Thymus (tissue), 11 donors: ENCODE measurements at regions not wholly inside any gene's neighbourhood (a gene's known extent, or its start where the extent isn't known, plus 50 kb on each side); places are given as distances from the start of the nearest gene placed in this dataset.

Experiments
- DNase-seq, 9 donors: peaks; one replicate each; pipeline ENCODE4 v3.0.0-alpha.2; 2013; ENCODE audit warnings: low spot score in 9 of 9, low read depth in 6 of 9, missing footprints in 1 of 9
- H3K27ac ChIP-seq, 2 donors: one replicate each; pipeline ENCODE4 v1.5.1; 2013; ENCODE audit warnings: control low read depth in 1 of 2, low read depth in 1 of 2, low read length in 1 of 2, mild to moderate bottlenecking in 1 of 2, moderate library complexity in 1 of 2
- H3K27me3 ChIP-seq, 2 donors: one replicate each; pipeline ENCODE4 v1.5.1; 2013; ENCODE audit warnings: low read length in 1 of 2; ENCODE audit not compliant: control insufficient read depth in 2 of 2, insufficient read depth in 1 of 2
- H3K36me3 ChIP-seq, 2 donors: one replicate each; pipeline ENCODE4 v1.5.1; 2013; ENCODE audit warnings: low read length in 1 of 2, mild to moderate bottlenecking in 1 of 2, moderate library complexity in 1 of 2; ENCODE audit not compliant: control insufficient read depth in 2 of 2, insufficient read depth in 2 of 2
- H3K4me1 ChIP-seq, 2 donors: one replicate each; pipeline ENCODE4 v1.5.1; 2013; ENCODE audit warnings: low read length in 2 of 2; ENCODE audit not compliant: control insufficient read depth in 2 of 2, insufficient read depth in 2 of 2
- H3K4me3 ChIP-seq, 2 donors: one replicate each; pipeline ENCODE4 v1.5.1; 2013; ENCODE audit warnings: low read length in 2 of 2, control low read depth in 1 of 2, mild to moderate bottlenecking in 1 of 2
- H3K9me3 ChIP-seq, 2 donors: one replicate each; pipeline ENCODE4 v1.5.1; 2013; ENCODE audit warnings: low read length in 1 of 2, mild to moderate bottlenecking in 1 of 2; ENCODE audit not compliant: control insufficient read depth in 2 of 2, insufficient read depth in 1 of 2
- WGBS: extraction: QIAGEN DNeasy Blood & Tissue Kit; methylation state at CpG from one replicate; pipeline ENCODE4 v1.1.7; 2013; 5-methylcytosine and 5-hydroxymethylcytosine counted together
- donor health status: healthy.

GRCh38 chr11:70630068-70630467 is 231.7 kb downstream of the CTTN start:
- Histone ChIP-seq H3K9me3 (no peaks in the 10 kb centered on the region), H3K27ac (no peak overlapping the region), H3K4me1 (peaks cover 0 to 5% of the 10 kb centered on the region in 2 donors), H3K36me3 (no peaks in the 10 kb centered on the region), H3K27me3 (no peaks in the 10 kb centered on the region), H3K4me3 (no peak overlapping the region)
- 97% methylated on average over 9 of the region's 9 CpGs for WGBS
- DNase-seq = no peak

GRCh38 chr11:70630816-70631623 is 232.7 kb downstream of the CTTN start:
- Histone ChIP-seq H3K4me3 (no peak overlapping the region), H3K27me3 (no peaks in the 10 kb centered on the region), H3K36me3 (no peaks in the 10 kb centered on the region), H3K9me3 (no peaks in the 10 kb centered on the region), H3K27ac (no peak overlapping the region), H3K4me1 (no peaks in the 10 kb centered on the region)
- DNase-seq = no peak
- WGBS = 91% methylated on average over 20 of the region's 20 CpGs

- no peaks in the 10 kb centered on the region for H3K4me1 ChIP-seq
- H3K36me3 ChIP-seq = no peaks in the 10 kb centered on the region
- no peak overlapping the region for H3K4me3 ChIP-seq
- WGBS = 90% methylated on average over 13 of the region's 13 CpGs
- H3K27me3 ChIP-seq = no peaks in the 10 kb centered on the region
- no peaks in the 10 kb centered on the region for H3K9me3 ChIP-seq
- no peak overlapping the region for H3K27ac ChIP-seq
- DNase-seq = no peak
These were observed 233.3 kb downstream of the CTTN start for GRCh38 chr11:70631624-70632047.

GRCh38 chr11:70633610-70634009 is 235.3 kb downstream of the CTTN start:
- H3K36me3 ChIP-seq = no peaks in the 10 kb centered on the region
- no peak overlapping the region for H3K4me3 ChIP-seq
- no peak overlapping the region for H3K27ac ChIP-seq
- WGBS = 87% methylated on average over 7 of the region's 7 CpGs
- H3K27me3 ChIP-seq = no peaks in the 10 kb centered on the region
- DNase-seq = no peak
- no peaks in the 10 kb centered on the region for H3K9me3 ChIP-seq
- H3K4me1 ChIP-seq = no peaks in the 10 kb centered on the region

- H3K27ac ChIP-seq = no peak overlapping the region
- H3K9me3 ChIP-seq = no peaks in the 10 kb centered on the region
- H3K36me3 ChIP-seq = no peaks in the 10 kb centered on the region
- peaks cover 0 to 3% of the 10 kb centered on the region in 2 donors for H3K27me3 ChIP-seq
- no peak overlapping the region for H3K4me3 ChIP-seq
- no peak for DNase-seq
- 88% methylated on average over 10 of the region's 10 CpGs for WGBS
- no peaks in the 10 kb centered on the region for H3K4me1 ChIP-seq
These were observed 238.3 kb downstream of the CTTN start for GRCh38 chr11:70636659-70637058.

- peaks cover 0 to 3% of the 10 kb centered on the region in 2 donors for H3K27me3 ChIP-seq
- H3K4me1 ChIP-seq = no peaks in the 10 kb centered on the region
- no peak for DNase-seq
- no peaks in the 10 kb centered on the region for H3K36me3 ChIP-seq
- H3K27ac ChIP-seq = no peak overlapping the region
- no peak overlapping the region for H3K4me3 ChIP-seq
- no peaks in the 10 kb centered on the region for H3K9me3 ChIP-seq
- 91% methylated on average over 16 of the region's 16 CpGs for WGBS
These were observed 239.0 kb downstream of the CTTN start for GRCh38 chr11:70637186-70637800.

- no peaks in the 10 kb centered on the region for H3K36me3 ChIP-seq
- H3K4me3 ChIP-seq = no peak overlapping the region
- no peak for DNase-seq
- no peaks in the 10 kb centered on the region for H3K4me1 ChIP-seq
- H3K27ac ChIP-seq = no peak overlapping the region
- no peaks in the 10 kb centered on the region for H3K9me3 ChIP-seq
- peaks cover 0 to 3% of the 10 kb centered on the region in 2 donors for H3K27me3 ChIP-seq
- WGBS = 74% methylated on average over 18 of the region's 18 CpGs
These were observed 239.7 kb downstream of the CTTN start for GRCh38 chr11:70637949-70638583.

GRCh38 chr11:70640408-70640807 is 242.1 kb downstream of the CTTN start:
- peaks cover 0 to 4% of the 10 kb centered on the region in 2 donors for H3K27me3 ChIP-seq
- WGBS = 84% methylated on average over 8 of the region's 8 CpGs
- no peak overlapping the region for H3K4me3 ChIP-seq

GRCh38 chr11:70641369-70641768 is 243.0 kb downstream of the CTTN start:
- WGBS = 41% methylated on average over 12 of the region's 12 CpGs
- Histone ChIP-seq H3K9me3 (no peaks in the 10 kb centered on the region), H3K4me3 (no peak overlapping the region), H3K27me3 (peaks cover 0 to 4% of the 10 kb centered on the region in 2 donors), H3K36me3 (no peaks in the 10 kb centered on the region), H3K4me1 (no peaks in the 10 kb centered on the region), H3K27ac (no peak overlapping the region)
- no peak for DNase-seq

More at GRCh38 chr11:70640408-70640807, 242.1 kb downstream of the CTTN start:
- Histone ChIP-seq H3K4me1 (no peaks in the 10 kb centered on the region), H3K9me3 (no peaks in the 10 kb centered on the region), H3K36me3 (no peaks in the 10 kb centered on the region), H3K27ac (no peak overlapping the region)
- DNase-seq = no peak
